ENCODE measurements at regions not wholly inside any gene's neighbourhood (a gene's known extent, or its start where the extent isn't known, plus 50 kb on each side); places are given as distances from the start of the nearest gene placed in this dataset.
A peak's percentile ranks its signal among the peaks of the same experiment; 100 is the strongest.

DNA sequence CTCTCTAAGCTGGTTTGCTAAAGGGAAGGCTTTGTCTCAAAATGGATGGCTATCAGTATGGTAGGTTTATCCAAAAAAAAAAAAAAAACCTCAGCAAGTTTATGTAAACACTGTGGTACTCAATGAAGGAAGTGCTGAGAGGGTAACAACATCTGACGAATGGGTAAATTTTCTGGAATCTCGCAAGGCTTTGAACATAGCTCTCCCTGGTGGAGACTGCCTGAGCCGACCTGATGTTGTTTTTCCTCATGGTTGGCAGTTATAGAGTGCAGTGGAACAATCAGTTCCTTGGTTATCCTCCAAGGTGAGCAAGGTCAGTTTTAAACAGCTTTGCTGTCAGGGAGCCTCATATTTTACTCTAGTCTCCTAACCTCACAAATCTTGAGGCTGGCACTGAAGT, 94.6 kb downstream of the ZPLD1 start:
- DNase-seq (ENCODE audit: low read depth in 2 of 2), result peak; percentile 22 to 35
- TF ChIP-seq, protein P1, sequence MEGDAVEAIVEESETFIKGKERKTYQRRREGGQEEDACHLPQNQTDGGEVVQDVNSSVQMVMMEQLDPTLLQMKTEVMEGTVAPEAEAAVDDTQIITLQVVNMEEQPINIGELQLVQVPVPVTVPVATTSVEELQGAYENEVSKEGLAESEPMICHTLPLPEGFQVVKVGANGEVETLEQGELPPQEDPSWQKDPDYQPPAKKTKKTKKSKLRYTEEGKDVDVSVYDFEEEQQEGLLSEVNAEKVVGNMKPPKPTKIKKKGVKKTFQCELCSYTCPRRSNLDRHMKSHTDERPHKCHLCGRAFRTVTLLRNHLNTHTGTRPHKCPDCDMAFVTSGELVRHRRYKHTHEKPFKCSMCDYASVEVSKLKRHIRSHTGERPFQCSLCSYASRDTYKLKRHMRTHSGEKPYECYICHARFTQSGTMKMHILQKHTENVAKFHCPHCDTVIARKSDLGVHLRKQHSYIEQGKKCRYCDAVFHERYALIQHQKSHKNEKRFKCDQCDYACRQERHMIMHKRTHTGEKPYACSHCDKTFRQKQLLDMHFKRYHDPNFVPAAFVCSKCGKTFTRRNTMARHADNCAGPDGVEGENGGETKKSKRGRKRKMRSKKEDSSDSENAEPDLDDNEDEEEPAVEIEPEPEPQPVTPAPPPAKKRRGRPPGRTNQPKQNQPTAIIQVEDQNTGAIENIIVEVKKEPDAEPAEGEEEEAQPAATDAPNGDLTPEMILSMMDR (IDR thresholded peaks at IDR 0.05; ENCODE audit: low read depth, low read length), result peak; percentile 37
- no peak overlapping the region for H3K4me3 ChIP-seq (replicated peaks in 1 of 2; ENCODE audit: low read depth in 2 of 2, low read length in 2 of 2)

DNA sequence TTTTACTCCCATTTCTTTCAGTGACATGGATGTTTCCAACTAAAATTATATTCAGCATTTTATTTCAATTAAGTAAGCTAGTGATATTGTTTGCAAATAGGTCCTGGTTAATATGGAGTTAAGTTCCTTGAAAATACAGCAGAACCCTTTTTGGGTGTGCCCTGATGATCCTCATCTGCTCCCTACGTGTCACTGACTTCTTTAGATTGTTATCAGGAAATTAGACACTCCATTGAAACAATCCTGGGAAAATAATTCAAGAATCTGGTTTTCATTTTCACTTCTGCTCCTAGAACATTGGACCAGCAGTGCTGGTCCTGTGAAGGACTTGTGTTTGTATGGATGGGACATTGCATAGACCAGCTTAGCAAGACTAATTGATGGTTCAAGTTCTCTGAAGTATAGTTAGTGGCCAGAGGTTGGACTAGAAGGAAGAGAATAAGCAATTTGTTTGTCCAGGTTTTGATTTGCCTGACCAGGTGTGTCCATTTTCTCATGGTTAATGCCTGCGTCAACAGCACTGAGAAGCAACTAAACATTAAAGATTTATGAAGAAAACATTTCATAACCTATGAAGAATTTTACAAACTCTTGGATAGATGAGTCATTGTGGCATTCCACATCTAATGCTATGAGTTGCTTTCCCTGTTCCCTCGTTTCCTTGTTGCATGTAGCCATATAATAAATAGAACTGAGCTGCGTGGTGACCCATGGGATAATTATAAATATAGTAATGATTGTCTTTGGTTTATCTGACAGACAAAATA, 95.8 kb downstream of the ZPLD1 start:
- DNase-seq (ENCODE audit: low read depth in 2 of 2), result peak; percentile 2 to 45
- TF ChIP-seq, protein P1 (IDR thresholded peaks at IDR 0.05; ENCODE audit: low read depth, low read length), result no peak
- H3K4me3 ChIP-seq (replicated peaks in 1 of 2; ENCODE audit: low read depth in 2 of 2, low read length in 2 of 2), result no peak overlapping the region

DNA sequence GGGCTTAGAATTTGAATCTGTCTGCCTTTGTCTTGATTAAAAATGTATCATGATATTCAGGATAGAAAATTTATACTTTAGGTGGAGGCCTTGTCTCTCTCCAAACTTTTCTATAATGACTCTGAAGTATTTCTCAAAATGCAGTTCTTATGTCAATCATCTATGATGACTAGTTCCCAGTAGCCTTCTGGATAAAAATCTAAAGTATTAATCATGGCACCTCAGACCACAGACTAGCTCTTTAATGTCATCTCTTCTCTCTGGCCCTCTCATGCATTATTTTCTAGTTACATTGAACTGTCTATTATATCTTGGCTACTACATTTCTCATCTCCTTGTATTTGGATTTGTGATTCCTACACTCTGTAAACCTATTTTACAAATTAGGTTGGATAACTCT, 96.9 kb downstream of the ZPLD1 start:
- DNase-seq (ENCODE audit: low read depth in 2 of 2), result no peak
- H3K4me3 ChIP-seq (replicated peaks in 1 of 2; ENCODE audit: low read depth in 2 of 2, low read length in 2 of 2), result no peak overlapping the region
- TF ChIP-seq, protein P1 (IDR thresholded peaks at IDR 0.05; ENCODE audit: low read depth, low read length), result no peak

- TF ChIP-seq, protein P1 (IDR thresholded peaks at IDR 0.05; ENCODE audit: low read depth, low read length), result no peak
- peak; percentile 29 to 39 for DNase-seq (ENCODE audit: low read depth in 2 of 2)
- no peak overlapping the region for H3K4me3 ChIP-seq (replicated peaks in 1 of 2; ENCODE audit: low read depth in 2 of 2, low read length in 2 of 2)
These were observed 98.1 kb downstream of the ZPLD1 start for GRCh38 chr3:102532901-102533300.

DNA sequence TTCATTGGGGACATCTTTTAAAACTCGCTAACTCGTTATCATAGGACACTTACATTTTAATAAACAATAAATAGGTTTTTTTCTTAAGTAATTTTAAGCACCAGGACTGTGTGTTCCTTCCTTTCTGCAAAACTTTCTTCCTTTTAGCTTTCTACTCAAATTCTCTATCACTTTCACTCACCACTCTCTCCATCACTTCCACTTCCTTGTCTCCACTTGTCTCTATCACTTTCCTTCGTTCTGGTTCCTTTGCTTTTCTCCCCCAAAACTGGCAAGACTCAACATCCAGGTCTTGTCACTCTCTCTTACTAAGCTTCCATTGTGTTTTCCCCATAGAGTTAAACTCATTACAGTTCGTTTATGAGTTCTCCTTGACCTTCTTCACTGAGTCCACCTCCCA, 99.0 kb downstream of the ZPLD1 start:
- no peak overlapping the region for H3K4me3 ChIP-seq (replicated peaks in 1 of 2; ENCODE audit: low read depth in 2 of 2, low read length in 2 of 2)
- no peak for DNase-seq (ENCODE audit: low read depth in 2 of 2)
- TF ChIP-seq, protein P1 (IDR thresholded peaks at IDR 0.05; ENCODE audit: low read depth, low read length), result no peak

DNA sequence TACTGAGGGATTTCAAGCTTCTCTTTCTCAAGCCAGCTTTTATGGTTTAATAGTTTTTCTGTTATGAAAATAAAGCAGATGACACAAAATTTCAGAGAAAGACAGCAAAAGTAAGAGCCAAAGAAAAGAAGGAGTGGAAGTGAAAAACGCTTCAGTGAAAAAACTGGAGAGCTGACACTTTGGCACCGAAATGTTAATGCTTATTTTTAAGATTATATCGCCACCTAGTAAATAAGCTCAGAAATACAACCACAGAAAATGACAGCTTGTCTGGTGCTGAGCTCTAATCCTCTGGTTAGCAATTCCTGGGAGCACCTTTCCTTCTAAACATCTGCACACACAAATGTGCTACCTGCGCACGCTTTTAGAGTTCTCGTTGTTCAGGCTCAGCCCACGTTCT, 101.6 kb downstream of the ZPLD1 start:
- DNase-seq (ENCODE audit: low read depth in 2 of 2), result peak; percentile 59 to 62
- TF ChIP-seq, protein P1 (IDR thresholded peaks at IDR 0.05; ENCODE audit: low read depth, low read length), result peak; percentile 30
- no peak overlapping the region for H3K4me3 ChIP-seq (replicated peaks in 1 of 2; ENCODE audit: low read depth in 2 of 2, low read length in 2 of 2)

DNA sequence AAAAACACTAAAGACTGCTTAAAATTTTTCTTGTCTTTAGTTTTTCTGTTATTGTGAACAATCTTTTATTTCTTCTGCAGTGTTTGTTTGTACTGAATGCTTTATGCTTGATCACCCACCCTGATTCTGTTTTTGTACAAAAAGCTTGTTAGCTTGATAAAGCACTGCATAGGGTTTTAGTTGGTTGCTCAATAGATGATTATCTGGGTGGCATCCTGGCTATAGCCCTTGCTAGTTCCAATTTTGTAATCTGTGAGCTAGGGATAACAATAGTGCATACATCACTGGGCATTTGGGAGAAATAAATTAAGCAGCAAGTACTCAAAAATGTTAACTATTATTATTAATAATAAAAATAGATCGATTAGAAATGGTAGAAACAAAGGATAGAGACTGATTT, 102.3 kb downstream of the ZPLD1 start:
- no peak overlapping the region for H3K4me3 ChIP-seq (replicated peaks in 1 of 2; ENCODE audit: low read depth in 2 of 2, low read length in 2 of 2)
- no peak for DNase-seq (ENCODE audit: low read depth in 2 of 2)
- TF ChIP-seq, protein P1 (IDR thresholded peaks at IDR 0.05; ENCODE audit: low read depth, low read length), result no peak
